ENCODE measurements at regions not wholly inside any gene's neighbourhood (a gene's known extent, or its start where the extent isn't known, plus 50 kb on each side); places are given as distances from the start of the nearest gene placed in this dataset.

- DNase-seq: no peak
Measured at GRCh38 chr10:6343305-6344010, 140.7 kb downstream of the PFKFB3 start.

- DNase-seq: no peak
Measured at GRCh38 chr10:6345404-6345803, 142.7 kb downstream of the PFKFB3 start.

GRCh38 chr10:6346631-6347030 is 143.9 kb downstream of the PFKFB3 start:
- DNase-seq: no peak

GRCh38 chr10:6347391-6347951 is 144.7 kb downstream of the PFKFB3 start:
- DNase-seq: peak; percentile 58

- peak; percentile 86 for DNase-seq
Measured at GRCh38 chr10:6348096-6348874, 145.6 kb downstream of the PFKFB3 start.

- DNase-seq: no peak
Measured at GRCh38 chr10:6349846-6350535, 147.3 kb downstream of the PFKFB3 start.

GRCh38 chr10:6350609-6351008 is 147.9 kb downstream of the PFKFB3 start:
- no peak for DNase-seq

GRCh38 chr10:6351495-6351894 is 148.8 kb downstream of the PFKFB3 start:
- no peak for DNase-seq

- no peak for DNase-seq
Measured at GRCh38 chr10:6353526-6353925, 150.8 kb downstream of the PFKFB3 start.

- no peak for DNase-seq
Measured at GRCh38 chr10:6354168-6354772, 151.5 kb downstream of the PFKFB3 start.

- no peak for DNase-seq
Measured at GRCh38 chr10:6356280-6356793, 153.6 kb downstream of the PFKFB3 start.

GRCh38 chr10:6361869-6362268 is 159.1 kb downstream of the PFKFB3 start:
- DNase-seq: no peak

GRCh38 chr10:6362879-6363278 is 160.1 kb downstream of the PFKFB3 start:
- no peak for DNase-seq

- DNase-seq: no peak
Measured at GRCh38 chr10:6363511-6363910, 160.8 kb downstream of the PFKFB3 start.

GRCh38 chr10:6364283-6364682 is 161.6 kb downstream of the PFKFB3 start:
- DNase-seq: no peak

GRCh38 chr10:6364893-6365292 is 162.2 kb downstream of the PFKFB3 start:
- no peak for DNase-seq

GRCh38 chr10:6365384-6365783 is 162.7 kb downstream of the PFKFB3 start:
- DNase-seq: no peak

All from CD4-positive, alpha-beta T cell treated with Interleukin-17A for 4 hours (primary cell).